Left lung (tissue), 4 donors: ENCODE measurements at regions not wholly inside any gene's neighbourhood (a gene's known extent, or its start where the extent isn't known, plus 50 kb on each side); places are given as distances from the start of the nearest gene placed in this dataset.

ENCODE experiments used
- ATAC-seq: fragments of 200-7000 bp; cut with Tn5 transposase; one replicate; pipeline ENCODE4 v1.9.1; 2020; ENCODE audit warnings: moderate library complexity
- DNase-seq, 4 donors: peaks; one replicate each; pipeline ENCODE4 v3.0.0-alpha.2; 2013 to 2020
- H3K27ac ChIP-seq, 2 donors: fragments of 200-600 bp; sonication (generic) in 1 of 2; one replicate each; pipeline versions ENCODE4 v1.5.0 to v1.8.0; 2020 to 2021
- H3K27me3 ChIP-seq, 2 donors: fragments of 200-600 bp; sonication (generic) in 1 of 2; one replicate each; pipeline versions ENCODE4 v1.5.0 to v1.8.0; 2020 to 2021
- H3K36me3 ChIP-seq, 2 donors: fragments of 200-600 bp; sonication (generic) in 1 of 2; one replicate each; pipeline versions ENCODE4 v1.5.0 to v1.8.0; 2020 to 2021
- H3K4me1 ChIP-seq, 2 donors: fragments of 200-600 bp; one replicate each; pipeline ENCODE4 v1.8.0; 2021
- H3K4me3 ChIP-seq, 2 donors: fragments of 200-600 bp; sonication (generic) in 1 of 2; one replicate each; pipeline versions ENCODE4 v1.5.0 to v1.8.0; 2020 to 2021; ENCODE audit warnings: mild to moderate bottlenecking in 1 of 2
- H3K9me3 ChIP-seq, 2 donors: fragments of 200-600 bp; sonication (generic) in 1 of 2; one replicate each; pipeline versions ENCODE4 v1.5.0 to v1.8.0; 2020 to 2021
- intact Hi-C, 2 donors: fragments of 100-400 bp; cut with DNase I; formaldehyde crosslinking; loops; one replicate each; pipeline versions ENCODE4 v1.11.2 to v1.14.2; 2022
- TF ChIP-seq, protein P1 (sequence below), 2 donors: fragments of 200-600 bp; sonication (generic) in 1 of 2; IDR thresholded peaks; one replicate each; pipeline versions ENCODE4 v1.5.0 to v1.8.0; 2021; ENCODE audit warnings: antibody characterized with exemption in 2 of 2
- donor health status: DM: no; HTN: yes; CAD: no.
- donor health status: DM: no; HTN: no; CAD: no.

DNA sequence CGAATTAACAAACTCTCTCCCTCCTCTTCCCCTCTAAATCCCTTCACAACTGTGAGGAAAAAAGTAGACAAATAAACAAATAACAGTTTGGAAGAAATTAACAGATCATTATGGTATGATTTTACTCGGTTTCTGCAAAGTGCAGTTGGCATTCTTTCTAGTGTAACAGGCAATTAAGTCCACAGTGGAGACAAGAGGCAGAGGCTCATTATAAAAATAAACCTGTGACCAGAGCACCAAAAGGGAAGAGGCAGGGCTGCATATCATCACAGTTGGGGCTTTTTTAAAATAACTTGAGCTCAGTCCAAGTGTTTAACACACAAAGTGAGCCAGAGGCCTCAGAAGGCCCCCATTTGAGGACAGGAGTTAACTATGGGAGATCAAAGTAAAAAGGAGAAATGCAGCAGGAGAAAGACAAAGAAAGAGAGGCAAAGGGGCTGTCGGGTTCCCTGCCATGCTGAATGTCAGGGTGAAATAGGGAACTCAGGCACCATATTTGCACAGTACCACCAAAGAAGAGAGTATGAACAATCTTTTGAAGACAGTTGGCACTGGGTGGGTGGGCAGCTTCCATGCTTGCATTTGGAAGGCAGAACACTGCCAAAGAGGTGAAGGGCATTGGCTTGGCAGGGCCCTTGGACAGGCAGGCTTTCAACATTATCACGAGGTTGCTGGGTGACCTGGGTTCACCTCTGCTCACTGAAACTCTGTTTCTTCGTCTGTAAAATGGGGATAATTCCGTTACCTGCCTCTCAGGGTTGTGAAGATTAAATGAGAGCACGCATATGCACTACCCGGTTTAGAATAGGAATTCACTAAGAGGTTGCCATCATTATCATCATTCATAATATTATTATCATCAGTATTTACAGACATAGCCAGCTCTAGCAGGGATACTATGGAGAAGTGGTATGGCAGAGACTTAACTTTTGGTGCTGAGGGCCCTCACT, 134.5 kb downstream of the MEX3B start:
- peaks cover 0 to 4% of the 10 kb centered on the region in 2 donors for H3K9me3 ChIP-seq
- ATAC-seq = no peak
- TF ChIP-seq, protein P1, sequence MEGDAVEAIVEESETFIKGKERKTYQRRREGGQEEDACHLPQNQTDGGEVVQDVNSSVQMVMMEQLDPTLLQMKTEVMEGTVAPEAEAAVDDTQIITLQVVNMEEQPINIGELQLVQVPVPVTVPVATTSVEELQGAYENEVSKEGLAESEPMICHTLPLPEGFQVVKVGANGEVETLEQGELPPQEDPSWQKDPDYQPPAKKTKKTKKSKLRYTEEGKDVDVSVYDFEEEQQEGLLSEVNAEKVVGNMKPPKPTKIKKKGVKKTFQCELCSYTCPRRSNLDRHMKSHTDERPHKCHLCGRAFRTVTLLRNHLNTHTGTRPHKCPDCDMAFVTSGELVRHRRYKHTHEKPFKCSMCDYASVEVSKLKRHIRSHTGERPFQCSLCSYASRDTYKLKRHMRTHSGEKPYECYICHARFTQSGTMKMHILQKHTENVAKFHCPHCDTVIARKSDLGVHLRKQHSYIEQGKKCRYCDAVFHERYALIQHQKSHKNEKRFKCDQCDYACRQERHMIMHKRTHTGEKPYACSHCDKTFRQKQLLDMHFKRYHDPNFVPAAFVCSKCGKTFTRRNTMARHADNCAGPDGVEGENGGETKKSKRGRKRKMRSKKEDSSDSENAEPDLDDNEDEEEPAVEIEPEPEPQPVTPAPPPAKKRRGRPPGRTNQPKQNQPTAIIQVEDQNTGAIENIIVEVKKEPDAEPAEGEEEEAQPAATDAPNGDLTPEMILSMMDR (IDR thresholded peaks at IDR 0.05) = no peak
- H3K27ac ChIP-seq = no peak overlapping the region
- DNase-seq = no peak
- no peaks in the 10 kb centered on the region for H3K4me1 ChIP-seq
- intact Hi-C loops = no loop called here
- no peaks in the 10 kb centered on the region for H3K36me3 ChIP-seq
- H3K4me3 ChIP-seq = no peak overlapping the region
- H3K27me3 ChIP-seq = no peaks in the 10 kb centered on the region

DNA sequence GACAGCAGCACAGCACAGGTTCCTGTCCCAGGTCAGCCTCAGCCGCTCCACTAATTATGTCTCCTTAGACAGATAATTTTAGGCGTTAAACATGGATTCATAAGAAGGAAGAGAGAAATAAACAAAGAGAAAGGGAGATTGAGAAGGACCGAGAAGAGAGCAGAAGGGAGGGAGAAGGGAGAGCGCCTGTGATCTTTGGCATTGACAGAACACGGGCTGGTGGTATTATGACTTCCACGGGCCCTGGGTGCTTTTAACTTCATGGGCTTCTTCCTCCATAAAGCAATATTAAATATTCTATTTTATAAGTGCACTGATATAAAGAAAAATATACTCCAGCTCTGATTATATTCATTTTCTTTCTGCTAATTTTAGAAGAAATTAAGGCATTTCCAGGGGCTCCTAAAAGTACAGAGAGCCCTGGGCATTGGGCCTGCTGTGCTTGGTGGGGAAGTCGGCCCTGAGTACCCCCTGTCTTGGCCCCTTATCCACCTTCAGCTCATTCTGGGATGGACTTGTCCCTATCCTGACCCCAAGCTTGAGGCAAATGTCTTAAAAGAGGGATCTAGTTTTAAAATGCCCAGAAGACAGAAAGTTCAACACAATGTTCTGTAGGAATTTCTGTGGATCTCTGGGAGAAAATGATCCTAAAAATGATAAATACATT, 135.3 kb downstream of the MEX3B start:
- H3K9me3 ChIP-seq = no peaks in the 10 kb centered on the region
- no peaks in the 10 kb centered on the region for H3K4me1 ChIP-seq
- no peak overlapping the region for H3K4me3 ChIP-seq
- TF ChIP-seq, protein P1 (IDR thresholded peaks at IDR 0.05) = no peak
- ATAC-seq = no peak
- intact Hi-C loops = no loop called here
- no peaks in the 10 kb centered on the region for H3K27me3 ChIP-seq
- no peaks in the 10 kb centered on the region for H3K36me3 ChIP-seq
- no peak for DNase-seq
- H3K27ac ChIP-seq = no peak overlapping the region

DNA sequence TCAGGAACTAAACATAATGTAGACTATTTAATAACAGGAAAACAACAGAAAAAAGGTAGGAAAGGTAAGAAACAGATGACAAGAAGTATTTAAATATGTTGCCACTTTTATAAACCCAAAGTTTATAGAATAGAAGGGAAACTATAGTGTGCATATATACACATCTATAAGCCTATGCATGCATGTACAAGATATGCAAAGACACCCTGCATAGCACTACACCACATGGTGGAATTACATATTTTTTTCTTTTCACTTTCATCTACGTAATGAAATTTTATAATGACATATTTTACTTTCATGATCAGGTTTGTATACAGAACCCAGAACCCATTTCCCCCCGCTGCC, 136.8 kb downstream of the MEX3B start:
- H3K4me1 ChIP-seq = no peaks in the 10 kb centered on the region
- no peaks in the 10 kb centered on the region for H3K9me3 ChIP-seq
- TF ChIP-seq, protein P1 (IDR thresholded peaks at IDR 0.05) = no peak
- H3K27ac ChIP-seq = no peak overlapping the region
- no peaks in the 10 kb centered on the region for H3K27me3 ChIP-seq
- ATAC-seq (no peak), DNase-seq (no peak)
- intact Hi-C loops = no loop called here
- H3K36me3 ChIP-seq = no peaks in the 10 kb centered on the region
- no peak overlapping the region for H3K4me3 ChIP-seq

DNA sequence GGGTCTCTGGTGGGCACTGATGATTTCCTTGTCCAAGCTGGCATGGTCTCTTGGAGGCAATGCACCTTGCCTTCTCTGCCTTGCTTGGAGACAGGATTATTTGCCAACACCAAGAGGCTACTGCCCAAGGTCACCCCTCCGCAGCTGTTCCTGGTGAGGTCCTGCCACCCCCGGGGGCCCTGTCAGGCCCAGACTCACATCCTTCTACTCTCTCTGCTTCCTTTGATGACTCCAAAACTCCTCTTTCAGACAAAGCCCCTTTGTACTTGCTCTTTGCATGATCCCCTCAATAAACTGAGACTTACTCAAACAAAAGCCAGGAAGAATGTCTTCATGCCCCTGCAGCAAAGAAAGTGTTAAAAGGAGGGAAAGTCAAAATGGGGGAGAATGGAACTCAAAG, 137.7 kb downstream of the MEX3B start:
- DNase-seq = no peak
- ATAC-seq = no peak
- intact Hi-C loops = no loop called here
- no peaks in the 10 kb centered on the region for H3K36me3 ChIP-seq
- peaks cover 0 to 4% of the 10 kb centered on the region in 2 donors for H3K27me3 ChIP-seq
- H3K4me1 ChIP-seq = no peaks in the 10 kb centered on the region
- H3K27ac ChIP-seq = no peak overlapping the region
- H3K4me3 ChIP-seq = no peak overlapping the region
- TF ChIP-seq, protein P1 (IDR thresholded peaks at IDR 0.05) = no peak
- no peaks in the 10 kb centered on the region for H3K9me3 ChIP-seq

DNA sequence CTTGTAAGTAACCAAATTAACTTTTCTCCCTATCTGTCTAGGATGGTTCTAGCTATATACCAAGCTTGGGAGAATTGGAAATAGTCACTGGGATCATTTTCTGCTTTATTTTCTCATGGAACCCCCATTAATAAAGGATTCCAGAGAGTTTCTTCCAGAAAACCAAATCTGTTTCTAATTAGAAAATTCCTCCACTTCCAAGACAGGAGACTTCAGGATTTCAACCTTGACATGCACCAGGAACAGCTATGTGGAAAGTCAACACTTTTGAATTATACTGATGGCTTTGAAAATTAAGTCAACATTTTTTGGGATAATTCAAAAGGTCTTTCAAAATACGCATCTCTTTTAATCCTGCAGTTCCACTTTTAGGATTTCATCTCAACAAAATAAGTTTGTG, 138.3 kb downstream of the MEX3B start:
- Histone ChIP-seq H3K4me1 (no peaks in the 10 kb centered on the region), H3K4me3 (no peak overlapping the region), H3K9me3 (no peaks in the 10 kb centered on the region), H3K27me3 (peaks cover 0 to 4% of the 10 kb centered on the region in 2 donors), H3K27ac (no peak overlapping the region), H3K36me3 (no peaks in the 10 kb centered on the region)
- TF ChIP-seq, protein P1 (IDR thresholded peaks at IDR 0.05) = no peak
- intact Hi-C loops = no loop called here
- ATAC-seq (no peak), DNase-seq (no peak)
